GM10248 (cell line): ENCODE measurements at regions not wholly inside any gene's neighbourhood (a gene's known extent, or its start where the extent isn't known, plus 50 kb on each side); places are given as distances from the start of the nearest gene placed in this dataset.

Source experiments
- CTCF ChIA-PET: fragments of 300-600 bp; sonication (Branson Sonifier 250); formaldehyde crosslinking; extraction: SDS; loops from one replicate; lab custom pipeline; 2021; ENCODE audit warnings: antibody characterized with exemption; lab: Yijun Ruan, JAX
- POLR2A ChIA-PET: fragments of 350-650 bp; sonication (Branson Sonifier 250); formaldehyde crosslinking; extraction: SDS; loops from one replicate; lab custom pipeline; 2020; ENCODE audit warnings: antibody characterized with exemption; lab: Yijun Ruan, JAX
- DNase-seq: peaks from one replicate; pipeline ENCODE4 v3.0.0; 2012; ENCODE audit errors: extremely low spot score
- CTCF ChIP-seq: IDR thresholded peaks from 2 replicates; pipeline ENCODE4 v1.5.1; 2012; ENCODE audit warnings: mild to moderate bottlenecking, low read depth; ENCODE audit errors: extremely low read depth, missing control alignments, control extremely low read depth

GRCh38 chr1:58914925-58915324 is 131.1 kb upstream of the JUN start:
- ChIA-PET CTCF (interaction anchor here (1.1 kb wide), 1 partner anchor 14 kb away, joined by 3 read pairs; no protein-coding TSS in a partner anchor), POLR2A (no interaction called here)
- TF ChIP-seq CTCF = no peak
- DNase-seq = no peak

GRCh38 chr1:58917436-58917835 is 133.6 kb upstream of the JUN start:
- POLR2A ChIA-PET = no interaction called here
- DNase-seq = no peak
- TF ChIP-seq CTCF = no peak
- CTCF ChIA-PET = interaction anchor here (1.2 to 3.4 kb wide), 3 partner anchors 10 to 64 kb away, joined by 4 to 16 read pairs (median 4); no protein-coding TSS in a partner anchor

- CTCF ChIA-PET = interaction anchor here (0.6 to 3.4 kb wide), 4 partner anchors 9 to 20 kb away, joined by 3 to 16 read pairs (median 4); no protein-coding TSS in a partner anchor
- no peak for DNase-seq
- POLR2A ChIA-PET = no interaction called here
- no peak for TF ChIP-seq CTCF
These were observed 135.5 kb upstream of the JUN start for GRCh38 chr1:58919226-58919958.

DNA sequence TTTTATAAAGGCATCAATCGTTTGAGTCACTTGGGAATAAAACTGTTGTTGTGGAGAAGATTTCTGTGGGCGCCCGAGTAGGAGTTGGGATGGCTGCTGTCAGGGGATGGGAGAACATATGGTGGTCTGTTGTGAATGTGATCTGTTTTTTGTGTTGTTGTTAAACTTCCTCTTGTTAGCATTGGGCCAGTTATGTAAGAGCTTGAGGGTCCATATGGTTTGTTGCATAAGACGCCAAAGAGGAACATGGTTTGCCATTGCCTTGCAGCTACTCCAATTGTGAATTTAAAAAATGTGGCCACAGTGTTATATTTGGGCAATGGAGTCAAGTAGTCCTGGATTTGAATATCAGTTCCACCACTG is 136.1 kb upstream of the JUN start:
- TF ChIP-seq CTCF = no peak
- POLR2A ChIA-PET = no interaction called here
- CTCF ChIA-PET = interaction anchor here (1.4 to 3.4 kb wide), 4 partner anchors 9 to 104 kb away, joined by 3 to 16 read pairs (median 5); no protein-coding TSS in a partner anchor
- DNase-seq = no peak

- CTCF ChIA-PET = interaction anchor here (0.9 to 1.6 kb wide), 7 partner anchors 11 to 754 kb away, joined by 3 to 7 read pairs (median 3); no protein-coding TSS in a partner anchor
These were observed 137.5 kb upstream of the JUN start for GRCh38 chr1:58921342-58921741.

GRCh38 chr1:58921751-58922150 is 137.9 kb upstream of the JUN start:
- ChIA-PET POLR2A (no interaction called here), CTCF (interaction anchor here (0.9 to 1.6 kb wide), 9 partner anchors 10 to 754 kb away, joined by 3 to 7 read pairs (median 4); no protein-coding TSS in a partner anchor)
- no peak for DNase-seq
- TF ChIP-seq CTCF = no peak

More at GRCh38 chr1:58921342-58921741, 137.5 kb upstream of the JUN start:
- no peak for TF ChIP-seq CTCF
- POLR2A ChIA-PET = no interaction called here
- no peak for DNase-seq
